Activated T-cell treated with anti-CD3 and anti-CD28 coated beads for 4 hours (primary cell): ENCODE measurements at regions not wholly inside any gene's neighbourhood (a gene's known extent, or its start where the extent isn't known, plus 50 kb on each side); places are given as distances from the start of the nearest gene placed in this dataset.
"Not testable (repeated sequence)": the region's sequence is repeated elsewhere in the genome, so short reads cannot be mapped to it uniquely, and the experiment has no call there.

Experiments used
- DNase-seq: peaks from one replicate; pipeline ENCODE4 v3.0.0-alpha.2; 2020

DNA sequence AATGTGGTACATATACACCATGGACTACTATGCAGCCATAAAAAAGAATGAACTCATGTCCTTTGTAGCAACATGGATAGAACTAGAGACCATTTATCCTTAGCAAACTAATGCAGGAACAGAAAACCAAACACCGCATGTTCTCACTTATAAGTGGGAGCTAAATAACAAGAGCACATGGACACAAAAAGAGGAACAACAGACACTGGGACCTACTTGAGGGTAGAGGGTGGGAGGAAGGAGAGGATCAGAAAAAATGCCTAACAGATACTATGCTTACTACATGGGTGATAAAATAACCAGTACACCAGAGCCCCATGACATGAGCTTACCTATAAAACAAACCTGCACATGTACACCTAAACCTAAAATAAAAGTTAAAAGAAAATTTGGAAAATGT, 82.0 kb upstream of the ADRB2 start:
- DNase-seq, result not testable (repeated sequence)

DNA sequence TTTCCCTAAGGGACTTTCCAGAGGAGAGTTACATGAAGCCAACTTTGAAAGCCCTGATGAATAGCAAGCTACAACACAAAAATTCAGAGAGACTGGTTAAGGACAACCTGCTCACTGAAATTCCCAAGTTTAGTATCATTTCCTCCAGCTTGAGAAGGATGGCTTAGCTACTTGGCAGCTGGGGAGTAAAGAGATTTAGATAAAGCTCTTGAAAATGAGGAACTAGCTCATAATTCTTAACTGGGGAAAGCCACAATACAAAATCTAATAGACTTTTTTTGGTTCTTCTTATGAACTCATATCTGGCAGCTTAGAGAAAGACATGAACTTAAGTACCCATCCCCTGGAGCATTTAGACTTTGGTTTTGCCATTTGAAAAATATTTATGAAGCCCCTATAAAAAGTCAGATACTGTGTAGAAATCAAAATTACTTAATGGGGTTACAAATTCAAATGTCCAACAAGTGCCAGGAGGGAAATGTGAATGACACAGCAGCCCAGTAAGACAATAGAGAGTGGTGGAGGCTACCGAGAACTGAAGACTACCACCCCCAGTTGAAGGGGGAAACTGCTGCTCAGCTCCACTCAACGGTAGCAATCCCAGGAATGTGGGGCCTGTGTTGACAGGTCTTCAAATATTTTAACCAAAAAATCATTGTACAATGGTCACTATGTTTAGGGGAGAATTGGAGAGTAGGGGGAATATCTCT, 79.4 kb upstream of the ADRB2 start:
- DNase-seq, result no peak

- DNase-seq, result no peak
Observed at GRCh38 chr5:148747536-148747906, 78.9 kb upstream of the ADRB2 start.

DNA sequence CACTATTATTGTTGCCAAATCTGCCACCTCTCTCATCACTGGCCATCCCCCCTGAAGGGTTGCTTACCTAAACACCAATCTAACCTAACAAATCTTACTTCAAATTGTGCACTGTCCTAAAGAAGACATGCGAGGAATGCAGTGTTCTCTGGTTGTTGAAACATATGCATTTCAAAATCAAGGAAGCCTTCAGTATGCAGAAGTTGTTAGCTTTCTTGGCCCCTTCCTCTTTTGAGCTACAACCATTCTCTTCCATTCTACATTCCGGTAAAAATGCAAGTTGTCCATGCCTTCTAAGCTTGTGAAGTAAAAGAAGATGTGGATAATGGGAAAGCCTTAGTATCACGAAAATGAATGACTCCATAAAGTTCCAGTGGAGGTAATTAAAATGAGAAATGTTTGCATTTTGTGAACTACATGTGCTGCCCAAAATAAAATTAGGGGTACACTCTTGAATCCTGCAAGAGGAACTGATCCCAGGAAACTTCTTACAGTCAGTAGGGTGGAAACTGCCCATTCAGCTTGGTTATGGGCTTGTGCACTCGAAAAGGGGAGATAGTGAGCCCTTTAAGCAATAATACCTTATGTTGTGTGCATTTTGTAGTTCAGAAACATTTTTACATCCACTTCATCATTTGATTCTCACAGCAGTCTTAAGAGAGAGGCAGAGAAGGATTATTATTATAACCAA, 77.6 kb upstream of the ADRB2 start:
- no peak for DNase-seq

DNA sequence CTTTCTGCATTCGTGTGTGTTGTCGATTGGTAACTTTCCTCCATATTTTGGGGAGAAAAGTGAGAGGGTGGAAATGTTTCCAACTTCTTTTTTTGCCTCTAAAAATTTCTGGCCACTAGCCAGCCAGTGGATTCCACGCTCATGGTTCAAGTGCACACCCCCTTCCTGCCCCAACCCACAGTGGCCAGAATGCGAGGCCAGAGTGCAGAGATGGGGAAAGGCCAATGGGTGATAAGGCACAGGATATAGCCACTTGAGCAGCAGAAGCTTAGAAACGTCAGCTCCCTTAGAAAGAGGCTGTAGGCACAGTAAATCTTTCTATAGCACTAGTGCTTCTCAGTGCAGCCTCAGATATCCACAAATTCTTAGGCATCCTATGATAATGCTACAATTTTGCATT, 75.8 kb upstream of the ADRB2 start:
- DNase-seq, result no peak

GRCh38 chr5:148751025-148751424, 75.4 kb upstream of the ADRB2 start:
- DNase-seq, result no peak

DNA sequence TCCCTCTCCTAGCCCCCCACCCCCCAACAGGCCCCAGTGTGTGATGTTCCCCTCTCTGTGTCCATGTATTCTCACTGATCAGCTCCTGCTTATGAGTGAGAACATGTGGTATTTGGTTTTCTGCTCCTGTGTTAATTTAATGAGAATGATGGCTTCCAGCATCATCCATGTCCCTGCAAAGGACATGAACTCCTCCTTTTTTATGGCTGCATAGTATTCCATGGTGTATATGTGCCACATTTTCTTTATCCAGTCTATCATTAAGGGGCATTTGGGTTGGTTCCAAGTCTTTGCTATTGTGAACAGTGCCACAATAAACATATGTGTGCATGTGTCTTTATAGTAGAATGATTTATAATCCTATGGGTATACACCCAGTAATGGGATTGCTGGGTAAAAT, 74.0 kb upstream of the ADRB2 start:
- DNase-seq, result not testable (repeated sequence)

DNA sequence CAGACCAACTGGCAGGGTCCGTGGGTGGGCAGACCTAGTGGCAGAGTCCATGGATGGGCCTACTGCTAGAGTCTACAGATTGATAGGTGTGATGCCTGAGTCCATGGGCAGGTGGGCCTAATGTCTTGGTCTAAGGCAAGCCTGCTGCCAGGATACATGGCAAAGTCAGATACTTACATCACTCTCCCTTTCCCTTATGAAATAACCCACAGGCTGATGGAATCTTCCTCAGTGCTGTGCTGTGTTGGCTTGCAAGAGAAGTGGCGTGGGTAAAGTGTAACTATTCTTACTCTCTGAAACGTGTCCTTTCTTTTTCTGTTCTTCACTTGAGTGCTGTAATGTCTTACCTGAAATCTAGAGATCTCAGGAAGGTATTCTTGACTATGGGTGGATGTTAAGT, 67.3 kb upstream of the ADRB2 start:
- no peak for DNase-seq

GRCh38 chr5:148760945-148761638, 65.3 kb upstream of the ADRB2 start:
- DNase-seq, result no peak

GRCh38 chr5:148763996-148764395, 62.4 kb upstream of the ADRB2 start:
- DNase-seq, result no peak

GRCh38 chr5:148765061-148765460, 61.4 kb upstream of the ADRB2 start:
- no peak for DNase-seq

DNA sequence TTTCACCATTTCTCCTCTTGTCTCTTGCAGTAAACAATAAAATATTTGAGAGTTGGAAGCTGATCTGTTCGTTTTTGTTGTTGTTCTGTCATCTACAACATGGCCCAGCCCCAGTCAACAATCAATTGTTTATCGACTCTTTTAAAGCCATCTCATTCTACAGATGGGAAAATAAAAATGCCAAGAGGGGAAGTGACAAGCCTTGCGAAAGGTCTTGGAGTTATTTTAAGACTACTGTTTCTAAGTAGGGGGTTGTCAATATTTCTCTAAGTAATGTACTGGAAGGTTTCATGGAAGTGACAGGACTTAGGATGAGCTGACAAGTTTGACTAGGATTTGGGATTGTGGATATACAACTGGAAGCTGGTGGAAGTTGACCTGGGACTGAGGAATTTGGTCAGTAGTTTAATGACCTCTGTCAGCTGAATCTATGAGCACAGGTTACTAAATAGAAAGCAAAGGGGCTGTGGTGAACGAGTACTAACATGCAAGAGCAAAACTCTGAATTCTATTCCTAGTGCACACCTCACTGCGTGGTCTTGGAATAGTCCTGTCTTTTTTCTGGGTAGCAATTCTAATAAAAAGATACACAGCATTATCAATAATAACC, 57.5 kb upstream of the ADRB2 start:
- no peak for DNase-seq

DNA sequence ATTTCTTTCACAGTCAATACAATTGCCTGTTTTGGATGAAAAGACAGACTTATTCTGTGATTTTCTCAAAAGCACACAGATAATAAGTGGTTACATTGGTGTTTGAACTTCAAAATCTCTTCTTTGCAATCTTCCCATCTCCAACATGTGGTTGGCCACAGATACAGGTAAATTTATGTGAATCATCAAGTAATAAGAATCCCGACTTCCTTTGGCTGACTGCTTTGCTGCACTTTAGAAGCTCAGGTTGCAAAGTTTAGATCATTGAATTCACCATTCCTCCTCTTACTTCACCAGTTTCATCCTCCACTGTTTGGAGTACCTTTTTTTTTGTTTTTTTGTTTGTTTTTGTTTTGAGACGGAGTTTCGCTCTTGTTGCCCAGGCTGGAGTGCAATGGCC, 56.5 kb upstream of the ADRB2 start:
- DNase-seq, result no peak

GRCh38 chr5:148774313-148774712, 52.1 kb upstream of the ADRB2 start:
- DNase-seq, result no peak

- no peak for DNase-seq
Observed at GRCh38 chr5:148776261-148776660, 50.1 kb upstream of the ADRB2 start.
